Stimulated activated CD8-positive, alpha-beta memory T cell treated with anti-CD3 and anti-CD28 coated beads, Interleukin-15, amount 100 ng/mL, for 4 hours (primary cell): ENCODE measurements at regions not wholly inside any gene's neighbourhood (a gene's known extent, or its start where the extent isn't known, plus 50 kb on each side); places are given as distances from the start of the nearest gene placed in this dataset.
"Not testable (repeated sequence)": the region's sequence is repeated elsewhere in the genome, so short reads cannot be mapped to it uniquely, and the experiment has no call there.

Experiments used
- DNase-seq, 2 donors: peaks; one replicate each; pipeline ENCODE4 v3.0.0-alpha.2; 2020; ENCODE audit warnings: low read depth in 2 of 2

DNA sequence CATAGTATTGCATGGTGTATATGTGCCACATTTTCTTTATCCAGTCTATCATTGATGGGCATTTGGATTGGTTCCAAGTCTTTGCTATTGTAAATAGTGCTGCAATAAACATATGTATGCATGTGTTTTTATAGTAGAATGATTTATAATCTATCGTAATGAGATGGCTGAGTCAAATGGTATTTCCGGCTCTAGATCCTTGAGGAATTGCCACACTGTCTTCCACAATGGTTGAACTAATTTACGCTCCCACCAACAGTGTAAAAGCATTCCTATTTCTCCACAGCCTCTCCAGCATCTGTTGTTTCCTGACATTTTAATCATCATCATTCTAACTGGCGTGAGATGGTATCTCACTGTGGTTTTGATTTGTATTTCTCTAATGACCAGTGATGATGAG lies 608.5 kb upstream of the SEMA6D start:
- DNase-seq = not testable (repeated sequence)

DNA sequence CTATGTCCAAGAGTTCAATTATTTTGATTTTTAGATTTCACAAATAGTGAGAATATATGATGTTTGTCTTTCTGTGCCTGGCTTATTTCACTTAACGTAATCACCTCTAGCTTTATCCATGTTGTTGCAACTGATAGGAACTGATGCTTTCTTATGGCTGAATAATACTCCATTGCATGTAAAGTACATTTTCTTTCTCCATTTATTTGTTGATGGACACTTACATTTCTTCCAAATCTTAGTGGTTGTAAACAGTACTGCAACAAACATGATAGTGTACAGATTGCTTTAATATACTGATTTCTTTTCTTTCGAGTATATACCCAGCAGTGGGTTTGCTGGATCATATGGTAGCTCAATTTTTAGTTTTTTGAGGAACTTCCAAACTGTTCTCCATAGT lies 600.6 kb upstream of the SEMA6D start:
- no peak for DNase-seq

DNA sequence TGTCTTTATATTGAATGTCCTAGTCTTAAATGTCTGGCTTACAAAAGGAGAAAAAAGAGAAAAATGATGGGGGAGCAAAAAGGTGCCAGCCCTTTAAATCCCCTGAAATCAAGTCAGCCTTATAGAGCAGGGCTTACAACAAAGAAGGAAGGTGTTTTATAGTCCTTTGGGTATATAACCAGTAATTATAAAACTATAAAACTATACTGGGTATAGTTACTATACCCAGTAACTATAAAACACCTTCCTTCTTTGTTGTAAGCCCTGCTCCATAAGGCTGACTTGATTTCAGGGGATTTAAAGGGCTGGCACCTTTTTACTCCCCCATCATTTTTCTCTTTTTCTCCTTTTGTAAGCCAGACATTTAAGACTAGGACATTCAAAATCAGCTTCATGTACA lies 598.0 kb upstream of the SEMA6D start:
- DNase-seq = no peak

DNA sequence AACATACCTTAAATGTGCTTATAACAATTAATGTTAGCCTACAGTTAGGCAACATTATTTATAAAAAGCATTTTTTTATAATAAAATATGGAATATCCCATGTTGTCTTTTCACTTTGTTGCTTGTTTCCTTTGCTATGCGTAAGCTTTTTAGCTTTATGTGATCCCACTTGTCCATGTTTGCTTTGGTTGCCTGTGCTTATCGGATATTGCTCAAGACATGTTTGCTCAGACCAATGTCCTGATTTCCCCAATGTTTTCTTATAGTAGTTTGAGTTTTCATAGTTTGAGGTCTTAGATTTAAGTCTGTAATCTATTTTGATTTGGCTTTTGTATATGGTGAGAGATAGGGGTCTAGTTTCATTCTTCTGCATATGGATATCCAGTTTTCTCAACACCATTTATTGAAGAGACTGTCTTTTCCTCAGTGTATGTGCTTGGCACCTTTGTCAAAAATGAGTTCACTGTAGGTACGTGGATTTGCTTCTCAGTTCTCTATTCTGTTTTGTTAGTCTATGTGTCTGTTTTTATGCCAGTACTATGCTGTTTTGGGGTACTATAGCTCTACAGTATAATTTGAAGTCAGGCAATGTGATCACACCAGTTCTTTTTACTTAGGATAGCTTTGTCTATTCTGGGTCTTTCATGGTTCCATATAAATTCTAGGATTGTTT lies 592.7 kb upstream of the SEMA6D start:
- no peak for DNase-seq

DNA sequence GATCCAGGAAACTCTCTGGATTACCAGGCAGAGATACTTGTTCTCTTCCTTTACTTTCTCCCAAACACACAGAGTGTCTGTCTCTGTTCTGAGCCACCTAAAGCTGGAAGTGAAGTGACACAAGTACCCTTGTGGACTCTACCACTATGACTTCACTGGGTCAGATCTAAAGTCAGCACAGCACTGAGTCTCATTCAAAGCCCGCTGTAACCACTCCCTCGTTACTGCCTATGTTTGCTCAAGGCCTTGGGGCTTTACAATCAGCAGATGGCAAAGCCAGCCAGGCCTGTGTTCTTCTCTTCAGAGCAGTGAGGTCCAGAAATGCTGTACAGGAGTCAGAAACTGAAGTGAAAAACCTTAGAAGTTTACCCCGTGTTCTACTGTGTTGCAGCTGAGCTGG lies 588.3 kb upstream of the SEMA6D start:
- no peak for DNase-seq

DNA sequence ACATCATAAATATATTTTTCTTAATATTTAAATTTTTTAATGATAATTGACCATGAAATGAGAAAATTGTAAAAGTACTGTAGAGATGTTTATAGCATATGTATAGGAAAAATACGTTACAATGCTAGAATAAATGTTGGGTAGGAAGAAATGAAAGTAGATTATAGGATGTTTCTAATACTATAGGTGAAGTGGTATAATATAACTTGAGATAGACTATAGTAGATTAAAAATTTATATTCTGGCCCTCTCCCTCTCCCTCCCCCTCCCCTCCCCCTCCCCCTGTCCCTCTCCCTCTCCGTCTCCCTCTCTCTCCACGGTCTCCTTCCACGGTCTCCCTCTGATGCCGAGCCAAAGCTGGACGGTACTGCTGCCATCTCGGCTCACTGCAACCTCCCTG lies 585.9 kb upstream of the SEMA6D start:
- not testable (repeated sequence) for DNase-seq

GRCh38 chr15:47135267-47135666 lies 582.0 kb upstream of the SEMA6D start:
- DNase-seq = no peak

DNA sequence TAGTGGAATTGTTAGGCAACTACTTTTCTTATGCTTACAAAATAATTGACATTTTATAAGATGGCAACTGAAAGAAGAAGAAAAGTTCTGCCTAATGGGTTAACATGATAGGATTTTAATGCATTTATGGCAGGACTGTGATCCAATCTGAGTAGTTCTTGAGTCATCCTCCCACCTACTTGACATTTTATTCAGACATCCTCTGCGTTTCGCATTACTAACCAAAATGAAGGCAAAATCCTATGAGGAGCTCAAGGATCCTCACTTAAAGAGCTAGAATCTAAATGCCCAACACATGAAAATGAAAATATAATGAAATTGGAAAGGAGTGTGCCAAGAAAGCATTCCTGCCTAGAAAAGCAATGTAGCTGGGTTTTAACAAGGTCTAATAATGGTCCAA lies 581.1 kb upstream of the SEMA6D start:
- DNase-seq = no peak

DNA sequence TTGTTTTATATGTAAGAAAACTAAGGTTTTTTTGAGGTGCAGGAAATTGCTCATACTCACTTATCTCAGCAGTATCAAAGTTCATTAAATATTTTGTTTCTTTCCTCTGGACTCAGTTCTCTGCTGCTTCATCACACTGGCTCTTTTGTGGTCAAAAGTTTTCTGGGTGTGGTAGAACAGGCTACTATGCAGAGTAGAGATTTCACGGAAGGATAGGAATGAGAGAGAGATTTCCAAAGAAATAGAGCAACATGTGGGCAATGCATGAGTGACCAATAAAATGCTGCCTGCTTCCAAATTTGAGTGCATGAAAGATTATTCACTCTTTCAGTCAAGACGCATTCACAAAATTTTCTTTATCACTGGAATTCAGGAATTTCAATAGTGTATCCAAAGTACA lies 577.3 kb upstream of the SEMA6D start:
- no peak for DNase-seq

GRCh38 chr15:47157827-47158226 lies 559.5 kb upstream of the SEMA6D start:
- DNase-seq = no peak

DNA sequence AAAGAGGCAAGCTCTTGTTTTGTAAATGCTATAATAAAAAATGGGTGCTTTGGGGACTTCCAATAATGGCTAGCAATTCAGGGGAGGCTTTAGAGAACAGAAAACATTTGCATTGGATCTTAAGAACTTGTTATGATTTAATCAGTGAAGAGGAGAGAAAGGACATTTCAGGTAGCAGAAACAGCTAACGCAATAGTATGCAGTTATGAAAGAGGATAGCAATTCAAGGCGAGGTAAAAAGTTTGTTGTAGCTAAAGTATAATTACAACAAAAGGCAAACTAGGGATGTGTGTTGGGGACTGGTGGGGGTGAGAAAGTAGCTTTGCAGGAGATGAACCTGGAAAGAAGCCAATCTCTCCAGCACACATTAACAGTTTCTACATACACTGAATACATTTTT lies 558.7 kb upstream of the SEMA6D start:
- DNase-seq = no peak

- DNase-seq = no peak
Observed at GRCh38 chr15:47177177-47177576, 540.1 kb upstream of the SEMA6D start.

- no peak for DNase-seq
Observed at GRCh38 chr15:47179988-47180387, 537.3 kb upstream of the SEMA6D start.

GRCh38 chr15:47182818-47183217 lies 534.5 kb upstream of the SEMA6D start:
- no peak for DNase-seq

- no peak for DNase-seq
Observed at GRCh38 chr15:47184003-47184907, 533.0 kb upstream of the SEMA6D start.

DNA sequence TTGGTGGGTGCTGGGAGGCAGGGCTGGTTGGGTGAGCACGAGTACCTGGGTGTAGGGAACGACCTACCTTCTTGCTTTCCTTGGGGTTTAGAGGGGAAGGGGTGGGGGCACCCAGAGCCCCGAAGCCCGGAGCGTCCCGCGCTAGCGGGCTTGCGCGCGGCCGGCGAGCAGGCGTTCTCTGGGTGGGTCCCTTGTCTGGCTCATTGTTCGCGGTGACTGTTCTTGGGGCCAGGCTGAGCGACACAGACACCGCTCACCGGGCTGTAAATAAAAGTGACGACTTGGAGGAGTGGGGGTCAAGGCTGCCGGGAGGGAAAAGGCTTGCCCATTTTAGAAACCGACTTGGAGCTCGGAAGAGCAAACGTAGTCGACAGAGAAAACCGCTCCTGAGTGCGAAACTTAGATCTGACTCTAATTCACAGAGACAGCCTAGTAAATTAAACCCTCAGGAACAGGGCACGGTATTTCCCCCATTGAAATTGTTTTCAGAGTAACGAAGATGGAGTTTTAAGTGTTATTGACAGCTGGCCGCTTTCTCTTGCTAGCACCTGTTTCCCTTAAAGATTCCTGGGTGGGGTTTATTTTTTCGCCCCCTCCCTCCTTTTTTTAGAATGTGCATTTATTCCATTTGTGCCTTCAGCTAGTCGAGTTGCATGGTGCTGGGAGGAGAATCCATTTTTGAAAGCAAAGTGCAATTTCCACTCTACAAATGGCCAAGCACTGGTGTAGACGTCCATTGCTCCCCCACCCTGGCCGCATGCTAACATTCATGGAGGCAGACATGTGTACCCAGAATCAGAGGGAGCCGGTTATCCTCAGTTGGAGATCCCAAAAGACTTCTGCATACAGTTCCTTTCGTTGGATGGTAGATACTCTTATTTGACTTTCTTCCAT lies 532.1 kb upstream of the SEMA6D start:
- no peak for DNase-seq

GRCh38 chr15:47186075-47186474 lies 531.2 kb upstream of the SEMA6D start:
- no peak for DNase-seq

DNA sequence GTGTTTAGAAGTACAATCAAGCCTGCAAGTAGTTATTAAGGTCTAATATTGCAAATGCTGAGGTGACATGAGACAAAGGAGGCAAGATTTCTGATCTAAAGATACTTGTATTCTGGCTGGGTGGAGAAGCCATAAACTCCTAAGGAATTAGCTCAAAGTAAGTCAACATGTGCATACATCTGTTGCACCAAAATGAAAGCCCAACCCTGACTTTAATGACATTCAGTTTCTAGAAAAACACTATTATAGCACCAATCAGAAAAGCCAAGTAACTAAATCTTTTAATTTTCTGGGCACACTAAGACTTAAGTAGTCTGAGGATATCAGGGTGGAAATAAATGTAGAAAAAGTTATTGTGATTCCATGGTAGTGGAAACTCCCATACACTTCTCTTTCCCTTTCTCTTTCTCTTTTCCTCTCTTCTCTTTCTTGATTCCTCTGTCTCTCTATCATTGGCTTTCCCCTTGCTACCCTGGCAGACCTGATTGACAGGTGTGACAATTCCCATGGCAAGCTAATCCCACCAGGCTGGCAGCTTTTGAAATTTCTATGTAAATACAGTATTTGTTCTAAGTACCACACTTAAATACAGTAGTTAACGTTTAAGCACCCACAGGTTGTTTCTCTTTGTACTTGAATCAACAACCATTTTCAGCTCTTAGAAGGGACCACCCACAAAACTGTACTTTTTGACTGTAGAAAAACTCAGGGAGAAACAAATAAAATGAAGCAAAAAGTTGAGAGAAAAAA lies 528.4 kb upstream of the SEMA6D start:
- no peak for DNase-seq

DNA sequence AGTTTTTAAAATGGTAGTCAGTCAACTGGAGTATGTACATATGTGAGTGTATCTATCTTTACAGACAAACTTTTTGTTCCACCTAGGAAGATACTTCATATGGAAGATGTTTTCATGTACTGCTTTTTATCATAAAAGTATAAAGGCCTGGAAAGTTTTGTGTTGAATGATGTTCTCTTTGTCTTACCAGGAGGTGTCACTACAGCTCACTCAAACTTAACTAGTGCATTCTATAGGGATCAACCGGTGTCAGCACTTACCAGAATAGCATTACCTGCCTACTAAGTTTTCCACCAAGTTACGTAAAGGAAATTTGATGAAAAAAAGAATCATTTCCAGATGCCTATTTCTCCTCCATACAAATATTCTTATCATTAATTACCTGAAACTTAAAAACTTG lies 522.6 kb upstream of the SEMA6D start:
- DNase-seq = no peak

DNA sequence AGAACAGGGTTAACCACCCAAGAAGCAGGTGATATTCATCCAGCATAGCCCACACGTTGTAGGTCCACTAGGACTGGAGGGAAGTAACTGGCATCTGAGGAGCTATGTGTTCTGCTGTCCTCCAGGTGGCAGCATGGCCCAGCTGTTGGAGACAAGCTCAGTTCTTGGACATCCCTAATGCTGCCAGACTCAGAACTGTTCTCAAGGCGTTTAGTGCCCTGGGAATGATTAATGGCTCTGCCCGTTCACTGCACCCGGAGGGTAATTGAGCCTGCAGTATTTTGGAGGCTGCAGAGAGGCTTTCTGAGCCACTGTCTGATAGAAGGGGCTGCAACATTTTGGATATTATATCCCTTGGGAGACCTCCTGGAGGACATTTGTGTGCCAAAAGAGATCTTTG lies 521.3 kb upstream of the SEMA6D start:
- DNase-seq = no peak

GRCh38 chr15:47203993-47204392 lies 513.3 kb upstream of the SEMA6D start:
- DNase-seq = no peak
